SK-N-SH (cell line): ENCODE measurements at regions not wholly inside any gene's neighbourhood (a gene's known extent, or its start where the extent isn't known, plus 50 kb on each side); places are given as distances from the start of the nearest gene placed in this dataset.

Source experiments
- CTCF ChIA-PET: fragments of 300-600, 350-600 bp; formaldehyde crosslinking; extraction: SDS; loops from one replicate; lab custom pipeline; 2021; lab: Yijun Ruan, JAX
- POLR2A ChIA-PET: fragments of 350-600 bp; sonication (Branson Sonifier 250); formaldehyde crosslinking; extraction: SDS; loops from one replicate; lab custom pipeline; 2020; ENCODE audit warnings: antibody characterized with exemption, inconsistent platforms; lab: Yijun Ruan, JAX
- DNase-seq: peaks from one replicate; pipeline ENCODE4 v3.0.0; 2012
- H2AFZ ChIP-seq: fragments of 200-600 bp; sonication (generic); 2 replicates; pipeline ENCODE4 v1.8.1; 2016; ENCODE audit warnings: antibody characterized with exemption, mild to moderate bottlenecking, low read depth
- H3F3A ChIP-seq: fragments of 200-600 bp; sonication (generic); replicated peaks from 2 replicates; pipeline ENCODE3; 2016; ENCODE audit warnings: antibody characterized with exemption, mild to moderate bottlenecking; ENCODE audit not compliant: insufficient read depth
- H3K27ac ChIP-seq, 2 experiments: fragments of 200-500 bp in 1 of 2; fragments of 200-600 bp in 1 of 2; sonication (Bioruptor generic) in 1 of 2; sonication (generic), shearing (Covaris generic) in 1 of 2; 2 replicates each; pipeline versions ENCODE4 v1.5.1 to v1.6.1; 2014 to 2016; ENCODE audit warnings: low read depth in 2 of 2, inconsistent platforms in 1 of 2, low read length in 1 of 2, mild to moderate bottlenecking in 1 of 2, mixed read lengths in 1 of 2
- H3K27me3 ChIP-seq: fragments of 200-600 bp; sonication (generic), shearing (Covaris generic); 2 replicates; pipeline ENCODE4 v1.6.1; 2016; ENCODE audit warnings: mixed run types; ENCODE audit not compliant: insufficient read depth
- H3K36me3 ChIP-seq, 2 experiments: fragments of 200-500 bp in 1 of 2; fragments of 200-600 bp in 1 of 2; sonication (Bioruptor generic) in 1 of 2; sonication (generic) in 1 of 2; replicated peaks in 1 of 2; 2 replicates each; pipeline versions ENCODE3 to v1.5.1; 2014 to 2016; ENCODE audit warnings: low read length in 1 of 2, mild to moderate bottlenecking in 1 of 2; ENCODE audit not compliant: insufficient read depth in 2 of 2, control insufficient read depth in 1 of 2
- H3K4me1 ChIP-seq, 2 experiments: fragments of 200-500 bp in 1 of 2; fragments of 200-600 bp in 1 of 2; sonication (Bioruptor generic) in 1 of 2; sonication (generic), shearing (Covaris generic) in 1 of 2; 2 replicates each; pipeline versions ENCODE4 v1.5.1 to v1.6.1; 2014 to 2016; ENCODE audit warnings: low read depth in 1 of 2, low read length in 1 of 2, mixed run types in 1 of 2; ENCODE audit not compliant: insufficient read depth in 2 of 2, control insufficient read depth in 1 of 2
- H3K4me2 ChIP-seq: fragments of 200-600 bp; sonication (generic), shearing (Covaris generic); 2 replicates; pipeline ENCODE4 v1.6.1; 2017; ENCODE audit warnings: mixed run types
- H3K4me3 ChIP-seq, 2 experiments: fragments of 200-500 bp in 1 of 2; fragments of 200-600 bp in 1 of 2; sonication (Bioruptor generic) in 1 of 2; sonication (generic), shearing (Covaris generic) in 1 of 2; 2 replicates each; pipeline versions ENCODE4 v1.5.1 to v1.8.1; 2014 to 2016; ENCODE audit warnings: low read depth in 2 of 2, inconsistent platforms in 1 of 2, low read length in 1 of 2, mild to moderate bottlenecking in 1 of 2, mixed read lengths in 1 of 2, moderate library complexity in 1 of 2
- H3K79me2 ChIP-seq: fragments of 200-600 bp; sonication (generic); 2 replicates; pipeline ENCODE4 v1.8.1; 2017; ENCODE audit warnings: mild to moderate bottlenecking; ENCODE audit not compliant: insufficient read depth
- H3K9ac ChIP-seq: fragments of 200-600 bp; sonication (generic); 2 replicates; pipeline ENCODE4 v1.6.1; 2017; ENCODE audit warnings: mixed run types
- H3K9me2 ChIP-seq: fragments of 200-600 bp; sonication (generic); 2 replicates; pipeline ENCODE4 v1.6.1; 2017; ENCODE audit warnings: mixed run types
- H3K9me3 ChIP-seq: fragments of 200-600 bp; sonication (generic); 2 replicates; pipeline ENCODE4 v1.6.1; 2017; ENCODE audit warnings: mixed run types, mild to moderate bottlenecking, moderate library complexity
- H4K20me1 ChIP-seq: fragments of 200-600 bp; sonication (generic); 2 replicates; pipeline ENCODE4 v1.6.1; 2017; ENCODE audit warnings: mild to moderate bottlenecking, mixed run types; ENCODE audit not compliant: insufficient read depth
- NRF1 ChIP-seq: IDR thresholded peaks from 2 replicates; pipeline ENCODE4 v1.6.1; 2012; ENCODE audit warnings: low read depth, mild to moderate bottlenecking, low read length
- RAD21 ChIP-seq: IDR thresholded peaks from 2 replicates; pipeline ENCODE4 v1.6.1; 2012; ENCODE audit warnings: mild to moderate bottlenecking, low read length
- SIN3A ChIP-seq: IDR thresholded peaks from 2 replicates; pipeline ENCODE4 v1.6.1; 2012; ENCODE audit warnings: low read depth, mild to moderate bottlenecking, low read length, moderate library complexity, borderline replicate concordance
- USF2 ChIP-seq: fragments of 150-350 bp; IDR thresholded peaks from 2 replicates; pipeline ENCODE4 v1.6.1; 2017; ENCODE audit warnings: antibody characterized with exemption, low read length, low read depth, borderline replicate concordance
- YY1 ChIP-seq: IDR thresholded peaks from 2 replicates; pipeline ENCODE4 v1.4.0; 2012; ENCODE audit warnings: low read depth, mild to moderate bottlenecking
- WGBS: methylation state at CpG from one replicate; pipeline ENCODE4 v1.1.6; 2017; ENCODE audit warnings: low lambda C conversion rate; 5-methylcytosine and 5-hydroxymethylcytosine counted together
- TF ChIP-seq, protein P1 (sequence below): IDR thresholded peaks from 2 replicates; pipeline ENCODE4 v1.6.1; 2012; ENCODE audit warnings: mild to moderate bottlenecking, low read depth, low read length, moderate library complexity

- no peaks in the 10 kb centered on the region for H3K36me3 ChIP-seq
- no peaks in the 10 kb centered on the region for H4K20me1 ChIP-seq
- H2AFZ ChIP-seq: no peak overlapping the region
- H3K79me2 ChIP-seq: no peaks in the 10 kb centered on the region
- 58% methylated on average over 5 of the region's 5 CpGs for WGBS
- no peak for TF ChIP-seq SIN3A
- TF ChIP-seq YY1: no peak
- POLR2A ChIA-PET: no interaction called here
- H3K27ac ChIP-seq: no peak overlapping the region
- H3K9me3 ChIP-seq: no peaks in the 10 kb centered on the region
- CTCF ChIA-PET: interaction anchor here (0.8 to 1.8 kb wide), 3 partner anchors 11 to 638 kb away, joined by 3 to 9 read pairs (median 3); no protein-coding TSS in a partner anchor
- no peaks in the 10 kb centered on the region for H3K9me2 ChIP-seq
- no peaks in the 10 kb centered on the region for H3F3A ChIP-seq
- no peak for DNase-seq
- H3K27me3 ChIP-seq: no peaks in the 10 kb centered on the region
- H3K4me2 ChIP-seq: no peak overlapping the region
- no peak overlapping the region for H3K9ac ChIP-seq
- H3K4me1 ChIP-seq: peaks cover 0 to 5% of the 10 kb centered on the region in 2 experiments; a peak in 1 of 4 replicates
- no peak overlapping the region for H3K4me3 ChIP-seq
These were observed 120.2 kb upstream of the SNX19 start for GRCh38 chr11:131036514-131036913.

GRCh38 chr11:131037873-131038272, 121.6 kb upstream of the SNX19 start:
- POLR2A ChIA-PET: no interaction called here
- TF ChIP-seq RAD21: peak; percentile 6; the same call in 1 of the 2 replicates
- TF ChIP-seq, protein P1, sequence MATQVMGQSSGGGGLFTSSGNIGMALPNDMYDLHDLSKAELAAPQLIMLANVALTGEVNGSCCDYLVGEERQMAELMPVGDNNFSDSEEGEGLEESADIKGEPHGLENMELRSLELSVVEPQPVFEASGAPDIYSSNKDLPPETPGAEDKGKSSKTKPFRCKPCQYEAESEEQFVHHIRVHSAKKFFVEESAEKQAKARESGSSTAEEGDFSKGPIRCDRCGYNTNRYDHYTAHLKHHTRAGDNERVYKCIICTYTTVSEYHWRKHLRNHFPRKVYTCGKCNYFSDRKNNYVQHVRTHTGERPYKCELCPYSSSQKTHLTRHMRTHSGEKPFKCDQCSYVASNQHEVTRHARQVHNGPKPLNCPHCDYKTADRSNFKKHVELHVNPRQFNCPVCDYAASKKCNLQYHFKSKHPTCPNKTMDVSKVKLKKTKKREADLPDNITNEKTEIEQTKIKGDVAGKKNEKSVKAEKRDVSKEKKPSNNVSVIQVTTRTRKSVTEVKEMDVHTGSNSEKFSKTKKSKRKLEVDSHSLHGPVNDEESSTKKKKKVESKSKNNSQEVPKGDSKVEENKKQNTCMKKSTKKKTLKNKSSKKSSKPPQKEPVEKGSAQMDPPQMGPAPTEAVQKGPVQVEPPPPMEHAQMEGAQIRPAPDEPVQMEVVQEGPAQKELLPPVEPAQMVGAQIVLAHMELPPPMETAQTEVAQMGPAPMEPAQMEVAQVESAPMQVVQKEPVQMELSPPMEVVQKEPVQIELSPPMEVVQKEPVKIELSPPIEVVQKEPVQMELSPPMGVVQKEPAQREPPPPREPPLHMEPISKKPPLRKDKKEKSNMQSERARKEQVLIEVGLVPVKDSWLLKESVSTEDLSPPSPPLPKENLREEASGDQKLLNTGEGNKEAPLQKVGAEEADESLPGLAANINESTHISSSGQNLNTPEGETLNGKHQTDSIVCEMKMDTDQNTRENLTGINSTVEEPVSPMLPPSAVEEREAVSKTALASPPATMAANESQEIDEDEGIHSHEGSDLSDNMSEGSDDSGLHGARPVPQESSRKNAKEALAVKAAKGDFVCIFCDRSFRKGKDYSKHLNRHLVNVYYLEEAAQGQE: no peak
- TF ChIP-seq USF2: no peak
- DNase-seq: no peak
- H3K9ac ChIP-seq: no peak overlapping the region
- H3K79me2 ChIP-seq: no peaks in the 10 kb centered on the region
- no peaks in the 10 kb centered on the region for H4K20me1 ChIP-seq
- 23% methylated on average over 7 of the region's 7 CpGs for WGBS
- no peaks in the 10 kb centered on the region for H3K27me3 ChIP-seq
- no peaks in the 10 kb centered on the region for H3K36me3 ChIP-seq
- H3F3A ChIP-seq: no peaks in the 10 kb centered on the region
- H3K4me3 ChIP-seq: no peak overlapping the region
- no peaks in the 10 kb centered on the region for H3K9me2 ChIP-seq
- no peak overlapping the region for H3K27ac ChIP-seq
- H3K9me3 ChIP-seq: no peaks in the 10 kb centered on the region
- peaks cover 0 to 5% of the 10 kb centered on the region in 2 experiments; a peak in 1 of 4 replicates for H3K4me1 ChIP-seq
- no peak overlapping the region for H3K4me2 ChIP-seq
- H2AFZ ChIP-seq: no peak overlapping the region
- CTCF ChIA-PET: no interaction called here

DNA sequence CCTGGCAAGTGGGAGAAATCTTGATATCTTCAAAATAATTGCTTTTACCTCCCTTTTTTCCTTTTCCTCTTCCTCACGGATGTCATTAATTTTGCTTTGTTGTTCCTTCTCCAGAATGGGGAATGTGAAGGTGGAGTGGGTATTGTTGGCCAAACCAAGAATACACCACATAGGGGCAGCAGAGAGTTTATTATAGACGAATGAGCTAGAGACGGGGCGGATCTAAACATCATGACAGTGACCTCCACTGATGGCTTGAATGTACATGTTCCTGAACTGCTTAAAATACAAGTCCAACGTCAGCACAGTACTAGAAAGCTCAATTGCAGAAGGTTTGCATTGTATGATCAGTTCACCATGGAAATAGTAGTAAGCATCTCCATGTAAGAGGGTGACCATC, 122.3 kb upstream of the SNX19 start:
- no peaks in the 10 kb centered on the region for H3K9me2 ChIP-seq
- DNase-seq: peak; percentile 37
- no peaks in the 10 kb centered on the region for H3F3A ChIP-seq
- H3K79me2 ChIP-seq: no peaks in the 10 kb centered on the region
- H4K20me1 ChIP-seq: no peaks in the 10 kb centered on the region
- CTCF ChIA-PET: interaction anchor here (0.6 kb wide), 1 partner anchor 13 kb away, joined by 3 read pairs; no protein-coding TSS in a partner anchor
- H3K4me1 ChIP-seq: no peaks in the 10 kb centered on the region
- 26% methylated on average over 5 of the region's 5 CpGs for WGBS
- no peak overlapping the region for H2AFZ ChIP-seq
- no peaks in the 10 kb centered on the region for H3K36me3 ChIP-seq
- no peak overlapping the region for H3K4me3 ChIP-seq
- POLR2A ChIA-PET: no interaction called here
- H3K27me3 ChIP-seq: no peaks in the 10 kb centered on the region
- TF ChIP-seq RAD21: peak; percentile 28; the same call in 1 of the 2 replicates
- TF ChIP-seq NRF1: no peak
- H3K4me2 ChIP-seq: no peak overlapping the region
- H3K27ac ChIP-seq: no peak overlapping the region
- no peak overlapping the region for H3K9ac ChIP-seq
- no peaks in the 10 kb centered on the region for H3K9me3 ChIP-seq
